Keratinocyte (primary cell): ENCODE measurements at regions not wholly inside any gene's neighbourhood (a gene's known extent, or its start where the extent isn't known, plus 50 kb on each side); places are given as distances from the start of the nearest gene placed in this dataset.

ENCODE experiments used
- EZH2 ChIP-seq: IDR thresholded peaks from one replicate; pipeline ENCODE4 v1.6.1; 2012; ENCODE audit warnings: inconsistent platforms, mild to moderate bottlenecking, low read length, moderate library complexity
- TF ChIP-seq, protein P1 (sequence below), 3 experiments: IDR thresholded peaks in 1 of 3; conservative IDR thresholded peaks in 1 of 3; optimal IDR thresholded peaks in 1 of 3; 2 replicates in 2 of 3; 3 replicates in 1 of 3; pipeline versions ENCODE3 to v1.5.1; 2011; ENCODE audit warnings: low read length in 3 of 3, mild to moderate bottlenecking in 3 of 3, moderate library complexity in 2 of 3, control low read depth in 1 of 3, inconsistent platforms in 1 of 3; ENCODE audit not compliant: insufficient read depth in 2 of 3; ENCODE audit errors: extremely low read depth in 1 of 3

DNA sequence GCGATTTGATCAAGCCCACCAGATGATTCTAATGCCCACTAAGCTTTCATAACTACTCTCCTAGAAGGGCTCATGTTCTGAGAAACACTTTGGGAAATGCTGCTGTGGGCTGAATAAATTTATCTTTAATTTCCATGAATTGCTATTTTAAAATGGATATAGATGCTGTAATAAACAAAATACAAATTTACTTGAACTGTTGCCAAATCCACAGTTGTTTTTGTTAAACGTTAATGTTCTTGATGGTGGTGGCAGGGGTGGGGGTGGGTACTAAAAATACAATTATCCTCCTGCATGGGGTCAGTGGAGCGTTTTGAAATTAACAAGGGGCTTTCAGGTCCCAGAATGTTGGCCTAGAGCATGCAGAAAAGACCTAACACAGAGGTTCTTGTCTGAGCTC lies 244.7 kb upstream of the POU3F1 start:
- TF ChIP-seq, protein P1, sequence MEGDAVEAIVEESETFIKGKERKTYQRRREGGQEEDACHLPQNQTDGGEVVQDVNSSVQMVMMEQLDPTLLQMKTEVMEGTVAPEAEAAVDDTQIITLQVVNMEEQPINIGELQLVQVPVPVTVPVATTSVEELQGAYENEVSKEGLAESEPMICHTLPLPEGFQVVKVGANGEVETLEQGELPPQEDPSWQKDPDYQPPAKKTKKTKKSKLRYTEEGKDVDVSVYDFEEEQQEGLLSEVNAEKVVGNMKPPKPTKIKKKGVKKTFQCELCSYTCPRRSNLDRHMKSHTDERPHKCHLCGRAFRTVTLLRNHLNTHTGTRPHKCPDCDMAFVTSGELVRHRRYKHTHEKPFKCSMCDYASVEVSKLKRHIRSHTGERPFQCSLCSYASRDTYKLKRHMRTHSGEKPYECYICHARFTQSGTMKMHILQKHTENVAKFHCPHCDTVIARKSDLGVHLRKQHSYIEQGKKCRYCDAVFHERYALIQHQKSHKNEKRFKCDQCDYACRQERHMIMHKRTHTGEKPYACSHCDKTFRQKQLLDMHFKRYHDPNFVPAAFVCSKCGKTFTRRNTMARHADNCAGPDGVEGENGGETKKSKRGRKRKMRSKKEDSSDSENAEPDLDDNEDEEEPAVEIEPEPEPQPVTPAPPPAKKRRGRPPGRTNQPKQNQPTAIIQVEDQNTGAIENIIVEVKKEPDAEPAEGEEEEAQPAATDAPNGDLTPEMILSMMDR (optimal IDR thresholded peaks at IDR 0.05 in 1 of 3, IDR thresholded peaks at IDR 0.05 in 1 of 3, conservative IDR thresholded peaks at IDR 0.05 in 1 of 3; ENCODE audit: extremely low read depth in 1 of 3, insufficient read depth in 2 of 3, low read length in 3 of 3): no peak
- TF ChIP-seq EZH2: no peak
